Vagina (tissue), 2 donors: ENCODE measurements at regions not wholly inside any gene's neighbourhood (a gene's known extent, or its start where the extent isn't known, plus 50 kb on each side); places are given as distances from the start of the nearest gene placed in this dataset.

Source experiments
- CTCF ChIP-seq, 3 experiments: fragments of 450-650 bp in 2 of 3; fragments of 200-600 bp in 1 of 3; sonication (generic) in 1 of 3; IDR thresholded peaks; one replicate each; pipeline ENCODE4 v1.5.1; 2017 to 2019; ENCODE audit warnings: antibody characterized with exemption in 3 of 3, mild to moderate bottlenecking in 2 of 3, moderate library complexity in 2 of 3
- POLR2A ChIP-seq, 2 donors: fragments of 450-650 bp; IDR thresholded peaks; one replicate each; pipeline ENCODE4 v1.6.1; 2017; ENCODE audit warnings: antibody characterized with exemption in 2 of 2, mild to moderate bottlenecking in 2 of 2, moderate library complexity in 2 of 2
- POLR2AphosphoS5 ChIP-seq, 2 donors: sonication (generic); formaldehyde crosslinking; IDR thresholded peaks; one replicate each; pipeline ENCODE4 v1.9.0; 2017; ENCODE audit warnings: antibody characterized with exemption in 2 of 2, mild to moderate bottlenecking in 2 of 2, low read depth in 1 of 2; ENCODE audit not compliant: insufficient read depth in 1 of 2

DNA sequence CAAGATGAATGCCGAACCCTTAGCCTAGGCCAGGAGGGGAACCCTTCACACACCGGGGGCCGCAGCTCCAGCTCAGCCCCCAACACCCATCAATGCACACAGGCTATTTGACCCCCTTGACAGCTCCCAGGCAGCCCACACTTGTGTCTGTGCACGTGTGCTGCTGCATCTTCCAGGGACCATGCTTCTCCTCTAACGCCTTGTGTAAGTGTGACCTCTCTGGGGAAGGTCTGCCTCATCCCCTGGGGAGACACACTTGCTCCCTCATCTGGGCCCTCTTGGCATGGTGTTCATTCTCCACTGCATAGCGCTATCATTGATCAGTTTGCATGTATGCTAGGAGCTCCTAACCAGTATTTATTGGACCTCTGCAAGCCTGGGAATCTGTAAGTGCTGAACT, 120.0 kb upstream of the FHL2 start:
- TF ChIP-seq POLR2A (IDR thresholded peaks at IDR 0.05) (no peak), CTCF (IDR thresholded peaks at IDR 0.05) (no peak), POLR2AphosphoS5 (IDR thresholded peaks at IDR 0.05; ENCODE audit: insufficient read depth in 1 of 2, low read depth in 1 of 2) (no peak)
